ENCODE measurements at regions not wholly inside any gene's neighbourhood (a gene's known extent, or its start where the extent isn't known, plus 50 kb on each side); places are given as distances from the start of the nearest gene placed in this dataset.

DNA sequence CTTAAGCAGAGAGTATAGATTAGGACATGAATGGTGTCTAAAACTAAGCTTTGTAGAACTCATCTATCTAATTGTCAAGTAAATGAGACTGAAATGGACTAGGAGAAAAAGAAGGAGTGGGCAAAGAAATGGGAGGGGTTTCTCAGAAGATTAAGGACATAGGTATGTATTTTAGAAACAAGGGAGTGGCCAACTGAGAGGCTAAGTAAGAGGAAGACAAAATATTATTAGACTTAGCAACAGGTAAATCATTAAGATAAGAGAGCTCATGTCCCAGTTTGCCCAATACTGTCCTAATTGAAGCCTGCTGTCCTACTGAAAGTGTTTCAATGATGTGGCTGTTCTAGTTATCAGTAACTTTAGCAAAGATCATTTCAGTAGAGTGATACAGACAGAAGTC lies 171.4 kb downstream of the KITLG start:
- no peak overlapping the region for H3K4me3 ChIP-seq (ENCODE audit: low read length)
- TF ChIP-seq, protein P1, sequence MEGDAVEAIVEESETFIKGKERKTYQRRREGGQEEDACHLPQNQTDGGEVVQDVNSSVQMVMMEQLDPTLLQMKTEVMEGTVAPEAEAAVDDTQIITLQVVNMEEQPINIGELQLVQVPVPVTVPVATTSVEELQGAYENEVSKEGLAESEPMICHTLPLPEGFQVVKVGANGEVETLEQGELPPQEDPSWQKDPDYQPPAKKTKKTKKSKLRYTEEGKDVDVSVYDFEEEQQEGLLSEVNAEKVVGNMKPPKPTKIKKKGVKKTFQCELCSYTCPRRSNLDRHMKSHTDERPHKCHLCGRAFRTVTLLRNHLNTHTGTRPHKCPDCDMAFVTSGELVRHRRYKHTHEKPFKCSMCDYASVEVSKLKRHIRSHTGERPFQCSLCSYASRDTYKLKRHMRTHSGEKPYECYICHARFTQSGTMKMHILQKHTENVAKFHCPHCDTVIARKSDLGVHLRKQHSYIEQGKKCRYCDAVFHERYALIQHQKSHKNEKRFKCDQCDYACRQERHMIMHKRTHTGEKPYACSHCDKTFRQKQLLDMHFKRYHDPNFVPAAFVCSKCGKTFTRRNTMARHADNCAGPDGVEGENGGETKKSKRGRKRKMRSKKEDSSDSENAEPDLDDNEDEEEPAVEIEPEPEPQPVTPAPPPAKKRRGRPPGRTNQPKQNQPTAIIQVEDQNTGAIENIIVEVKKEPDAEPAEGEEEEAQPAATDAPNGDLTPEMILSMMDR (conservative IDR thresholded peaks at IDR 0.05; ENCODE audit: low read depth, low read length), result no peak
- DNase-seq (ENCODE audit: low read depth), result no peak

DNA sequence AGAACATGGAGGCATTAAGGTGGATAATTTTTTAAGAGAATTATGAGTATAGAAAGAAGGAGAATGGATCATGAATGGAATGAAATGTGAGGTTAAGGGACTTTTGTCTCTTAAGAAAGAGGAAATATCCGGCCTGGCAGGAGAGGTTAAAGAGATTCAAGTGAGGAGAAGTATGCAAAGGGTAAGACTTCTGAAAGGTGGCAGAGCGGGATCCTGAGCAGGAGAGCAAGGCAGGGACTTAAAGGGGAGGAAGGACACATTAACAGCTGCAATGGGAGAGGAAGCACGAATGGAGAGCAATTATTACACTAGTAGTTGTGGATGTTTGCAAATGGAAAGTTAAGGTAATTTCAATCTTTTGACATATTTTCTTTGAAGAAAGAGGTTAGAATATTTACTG lies 171.0 kb downstream of the KITLG start:
- TF ChIP-seq, protein P1 (conservative IDR thresholded peaks at IDR 0.05; ENCODE audit: low read depth, low read length), result no peak
- no peak overlapping the region for H3K4me3 ChIP-seq (ENCODE audit: low read length)
- DNase-seq (ENCODE audit: low read depth), result no peak

DNA sequence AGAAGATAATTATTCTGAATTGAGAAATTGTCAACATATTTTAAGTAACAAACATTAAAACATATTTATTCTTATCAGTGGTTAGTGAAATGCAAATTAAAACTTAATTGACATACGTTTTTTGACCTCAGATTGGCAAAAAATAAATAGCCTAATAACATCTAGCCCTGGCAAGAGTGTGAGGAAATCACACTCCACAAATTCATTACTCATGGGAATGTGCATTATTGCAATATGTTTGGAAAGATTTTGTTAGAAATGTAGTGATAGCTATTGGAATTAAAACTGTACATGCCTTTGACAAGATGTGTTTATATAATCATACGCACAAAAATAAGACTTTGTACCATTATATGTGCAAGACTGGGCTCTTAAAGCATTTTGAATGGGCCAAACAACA lies 168.6 kb downstream of the KITLG start:
- DNase-seq (ENCODE audit: low read depth), result no peak
- TF ChIP-seq, protein P1 (conservative IDR thresholded peaks at IDR 0.05; ENCODE audit: low read depth, low read length), result no peak
- no peak overlapping the region for H3K4me3 ChIP-seq (ENCODE audit: low read length)

DNA sequence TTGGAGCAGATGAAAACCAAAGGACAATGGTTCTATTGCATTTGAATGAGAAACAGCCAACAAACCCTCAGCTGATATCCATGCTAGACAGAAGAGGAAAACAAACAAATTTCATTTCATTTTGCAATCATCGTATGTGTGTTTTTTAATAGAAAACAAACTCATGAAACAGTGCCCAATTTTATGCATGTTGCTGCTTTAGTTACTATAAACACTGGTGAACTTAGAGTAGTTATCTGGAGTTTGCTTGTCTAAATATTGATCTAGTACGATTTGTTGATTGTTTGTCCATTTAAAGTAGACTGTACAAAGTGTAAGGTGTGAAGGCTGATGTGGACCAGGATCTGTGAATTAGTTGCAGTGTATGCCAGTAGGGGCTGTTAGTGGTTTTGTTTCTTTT lies 166.6 kb downstream of the KITLG start:
- no peak for DNase-seq (ENCODE audit: low read depth)
- H3K4me3 ChIP-seq (ENCODE audit: low read length), result no peak overlapping the region
- TF ChIP-seq, protein P1 (conservative IDR thresholded peaks at IDR 0.05; ENCODE audit: low read depth, low read length), result no peak

DNA sequence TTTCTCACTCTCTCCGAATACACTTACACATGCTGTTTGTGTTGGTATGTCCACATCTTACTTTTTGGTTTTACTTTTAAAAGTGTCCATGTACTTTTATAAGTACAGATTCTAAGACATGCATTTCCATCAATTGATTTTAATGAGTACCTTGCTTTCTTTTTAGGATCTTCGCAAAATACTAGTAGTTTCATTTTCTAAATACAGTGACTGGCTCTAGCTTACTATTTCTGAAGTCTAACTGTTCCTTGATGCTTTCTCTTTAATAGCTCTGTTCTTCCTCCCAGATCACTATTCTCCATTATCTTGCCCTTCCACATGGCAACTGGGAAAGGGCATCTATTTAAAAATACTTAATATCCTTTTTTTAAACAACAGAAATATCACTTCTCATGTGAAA lies 164.1 kb downstream of the KITLG start:
- TF ChIP-seq, protein P1 (conservative IDR thresholded peaks at IDR 0.05; ENCODE audit: low read depth, low read length), result no peak
- DNase-seq (ENCODE audit: low read depth), result no peak
- no peak overlapping the region for H3K4me3 ChIP-seq (ENCODE audit: low read length)

DNA sequence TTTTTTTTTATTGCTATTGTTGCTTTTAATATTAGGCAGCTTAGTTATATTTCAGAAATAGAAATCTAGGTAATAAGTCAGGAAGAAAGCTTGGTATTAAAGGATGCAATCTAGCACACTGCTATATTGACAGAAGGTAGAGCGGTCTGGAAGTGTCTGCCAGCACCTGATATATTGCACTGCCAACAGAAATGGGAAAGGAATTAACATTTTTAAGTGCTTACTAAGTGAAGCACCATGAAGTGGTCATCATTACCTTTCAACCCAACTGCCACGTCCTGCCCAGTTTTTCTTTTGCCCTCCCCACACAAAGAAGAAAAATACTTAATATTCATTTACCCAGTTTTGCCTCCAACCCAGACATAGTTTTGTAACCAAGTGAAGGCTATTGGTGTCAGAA lies 163.5 kb downstream of the KITLG start:
- TF ChIP-seq, protein P1 (conservative IDR thresholded peaks at IDR 0.05; ENCODE audit: low read depth, low read length), result no peak
- H3K4me3 ChIP-seq (ENCODE audit: low read length), result no peak overlapping the region
- no peak for DNase-seq (ENCODE audit: low read depth)

DNA sequence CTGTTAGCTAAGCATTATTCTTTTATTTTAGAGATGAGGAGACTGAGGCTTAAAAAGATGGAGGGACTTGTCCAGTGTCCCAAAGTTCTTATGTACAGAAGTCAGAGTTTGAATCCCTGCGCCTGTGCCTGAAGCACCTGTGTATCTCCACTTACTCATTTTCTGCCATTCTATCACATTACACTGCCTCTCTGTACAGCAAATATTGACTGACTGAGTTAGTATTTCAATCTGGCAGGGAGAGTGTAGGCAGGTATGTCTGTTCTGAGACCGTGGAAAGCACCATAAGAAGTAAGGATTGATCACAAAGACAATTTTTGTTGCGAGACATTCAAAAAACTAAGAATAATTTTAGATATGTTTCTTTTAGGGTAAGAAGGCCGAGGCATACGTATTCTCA lies 162.7 kb downstream of the KITLG start:
- TF ChIP-seq, protein P1 (conservative IDR thresholded peaks at IDR 0.05; ENCODE audit: low read depth, low read length), result no peak
- H3K4me3 ChIP-seq (ENCODE audit: low read length), result no peak overlapping the region
- DNase-seq (ENCODE audit: low read depth), result no peak
